ENCODE measurements at regions not wholly inside any gene's neighbourhood (a gene's known extent, or its start where the extent isn't known, plus 50 kb on each side); places are given as distances from the start of the nearest gene placed in this dataset.

GRCh38 chr20:24895898-24896658, 53.0 kb upstream of the CST7 start:
- in situ Hi-C loops (cut with HindIII; ENCODE audit: low pct_ligation_motif_present, low pct_unique_long_range_greater_than_20kb, low sequenced_read_pairs) = no loop called here
- DNase-seq = no peak

GRCh38 chr20:24896984-24897383, 52.1 kb upstream of the CST7 start:
- no peak for DNase-seq
- in situ Hi-C loops (cut with HindIII; ENCODE audit: low pct_ligation_motif_present, low pct_unique_long_range_greater_than_20kb, low sequenced_read_pairs) = no loop called here

GRCh38 chr20:24897974-24898373, 51.1 kb upstream of the CST7 start:
- DNase-seq = no peak
- in situ Hi-C loops (cut with HindIII; ENCODE audit: low pct_ligation_motif_present, low pct_unique_long_range_greater_than_20kb, low sequenced_read_pairs) = no loop called here

- no peak for DNase-seq
- in situ Hi-C loops (cut with HindIII; ENCODE audit: low pct_ligation_motif_present, low pct_unique_long_range_greater_than_20kb, low sequenced_read_pairs) = no loop called here
Measured at GRCh38 chr20:24899153-24899552, 49.9 kb upstream of the CST7 start.

Data from ACHN (cell line).